Activated B cell treated with CpG ODN at 0.5 μM for 24 hours (primary cell): ENCODE measurements at regions not wholly inside any gene's neighbourhood (a gene's known extent, or its start where the extent isn't known, plus 50 kb on each side); places are given as distances from the start of the nearest gene placed in this dataset.

Experiments
- ATAC-seq: fragments of 200-7000 bp; cut with Tn5 transposase; one replicate; pipeline ENCODE4 v1.10.0; 2021; ENCODE audit warnings: low read depth, mild to moderate bottlenecking, moderate library complexity
- CTCF ChIA-PET: fragments of 350-600 bp; sonication (Branson Sonifier 250); formaldehyde crosslinking; loops from one replicate; lab custom pipeline; 2021; ENCODE audit warnings: antibody characterized with exemption; lab: Charles Lee
- POLR2A ChIA-PET: fragments of 350-600 bp; sonication (Branson Sonifier 250); formaldehyde crosslinking; loops from one replicate; lab custom pipeline; 2021; ENCODE audit warnings: antibody characterized with exemption; lab: Charles Lee
- DNase-seq: peaks from one replicate; pipeline ENCODE4 v3.0.0; 2022
- H3K27ac Mint-ChIP-seq: one replicate; pipeline ENCODE4 v1.8.0; 2020; ENCODE audit warnings: mixed read lengths
- H3K27me3 Mint-ChIP-seq: one replicate; pipeline ENCODE4 v1.8.0; 2021; ENCODE audit warnings: mixed read lengths
- H3K36me3 Mint-ChIP-seq: one replicate; pipeline ENCODE4 v1.8.0; 2021; ENCODE audit warnings: low read depth, mixed read lengths
- H3K4me1 Mint-ChIP-seq: one replicate; pipeline ENCODE4 v1.8.0; 2021; ENCODE audit warnings: mixed read lengths
- H3K4me3 Mint-ChIP-seq: one replicate; pipeline ENCODE4 v1.8.0; 2020; ENCODE audit warnings: mild to moderate bottlenecking, mixed read lengths
- H3K9me3 Mint-ChIP-seq: one replicate; pipeline ENCODE4 v1.8.0; 2020; ENCODE audit warnings: mixed read lengths
- CTCF ChIP-seq: fragments of 200-600 bp; IDR thresholded peaks from one replicate; pipeline ENCODE4 v1.8.0; 2022; ENCODE audit warnings: antibody characterized with exemption, mild to moderate bottlenecking
- intact Hi-C: fragments of 100-400 bp; cut with micrococcal nuclease; formaldehyde crosslinking; loops from one replicate; pipeline ENCODE4 v1.15.1; 2024

- no peak for DNase-seq
- H3K9me3 Mint-ChIP-seq: peaks cover 4% of the 10 kb centered on the region
- intact Hi-C loops: no loop called here
- ChIA-PET POLR2A (no interaction called here), CTCF (no interaction called here)
- H3K36me3 Mint-ChIP-seq: no peaks in the 10 kb centered on the region
- no peak overlapping the region for H3K4me3 Mint-ChIP-seq
- no peak for TF ChIP-seq CTCF
- H3K4me1 Mint-ChIP-seq: no peaks in the 10 kb centered on the region
- no peaks in the 10 kb centered on the region for H3K27me3 Mint-ChIP-seq
- H3K27ac Mint-ChIP-seq: no peak overlapping the region
- no peak for ATAC-seq
Observed at GRCh38 chr17:52376137-52376536, 217.6 kb upstream of the CA10 start.

- no peak for DNase-seq
- H3K4me1 Mint-ChIP-seq: no peaks in the 10 kb centered on the region
- ChIA-PET POLR2A (no interaction called here), CTCF (no interaction called here)
- no peak for ATAC-seq
- H3K4me3 Mint-ChIP-seq: no peak overlapping the region
- no peak for TF ChIP-seq CTCF
- no peaks in the 10 kb centered on the region for H3K9me3 Mint-ChIP-seq
- H3K36me3 Mint-ChIP-seq: no peaks in the 10 kb centered on the region
- intact Hi-C loops: no loop called here
- H3K27me3 Mint-ChIP-seq: no peaks in the 10 kb centered on the region
- no peak overlapping the region for H3K27ac Mint-ChIP-seq
Observed at GRCh38 chr17:52368886-52369285, 210.4 kb upstream of the CA10 start.

GRCh38 chr17:52357854-52358253 lies 199.3 kb upstream of the CA10 start:
- ChIA-PET POLR2A (no interaction called here), CTCF (no interaction called here)
- ATAC-seq (no peak), DNase-seq (no peak)
- Mint-ChIP-seq H3K36me3 (no peaks in the 10 kb centered on the region), H3K4me1 (no peaks in the 10 kb centered on the region), H3K9me3 (peaks cover 14% of the 10 kb centered on the region), H3K27me3 (no peaks in the 10 kb centered on the region), H3K27ac (no peak overlapping the region), H3K4me3 (no peak overlapping the region)
- intact Hi-C loops: no loop called here
- TF ChIP-seq CTCF: no peak

GRCh38 chr17:52336796-52337195 lies 178.3 kb upstream of the CA10 start:
- no peak for TF ChIP-seq CTCF
- ChIA-PET CTCF (no interaction called here), POLR2A (no interaction called here)
- no peak overlapping the region for H3K27ac Mint-ChIP-seq
- H3K4me3 Mint-ChIP-seq: no peak overlapping the region
- H3K9me3 Mint-ChIP-seq: peaks cover 7% of the 10 kb centered on the region
- DNase-seq (no peak), ATAC-seq (no peak)
- intact Hi-C loops: no loop called here
- no peaks in the 10 kb centered on the region for H3K4me1 Mint-ChIP-seq
- no peaks in the 10 kb centered on the region for H3K27me3 Mint-ChIP-seq
- no peaks in the 10 kb centered on the region for H3K36me3 Mint-ChIP-seq

GRCh38 chr17:52306314-52306713 lies 147.8 kb upstream of the CA10 start:
- no peaks in the 10 kb centered on the region for H3K4me1 Mint-ChIP-seq
- H3K27me3 Mint-ChIP-seq: no peaks in the 10 kb centered on the region
- ChIA-PET CTCF (no interaction called here), POLR2A (no interaction called here)
- intact Hi-C loops: no loop called here
- no peak for ATAC-seq
- H3K36me3 Mint-ChIP-seq: no peaks in the 10 kb centered on the region
- no peak for DNase-seq
- H3K9me3 Mint-ChIP-seq: peaks cover 8% of the 10 kb centered on the region
- no peak overlapping the region for H3K4me3 Mint-ChIP-seq
- H3K27ac Mint-ChIP-seq: no peak overlapping the region
- TF ChIP-seq CTCF: no peak
